Small intestine (tissue), 7 donors: ENCODE measurements at regions not wholly inside any gene's neighbourhood (a gene's known extent, or its start where the extent isn't known, plus 50 kb on each side); places are given as distances from the start of the nearest gene placed in this dataset.

Experiments
- DNase-seq, 2 donors: peaks; one replicate each; pipeline versions ENCODE4 v3.0.0 to v3.0.0-alpha.2; 2013
- FAIRE-seq: peaks from 2 replicates; lab custom pipeline; 2012; peaks lifted over from hg19 to GRCh38; lab: Jason Lieb, UNC
- H3K27ac ChIP-seq, 3 donors: one replicate each; pipeline ENCODE4 v1.5.1; 2013; ENCODE audit warnings: low read length in 2 of 3, mild to moderate bottlenecking in 2 of 3, control low read depth in 1 of 3, inconsistent platforms in 1 of 3, low read depth in 1 of 3, moderate library complexity in 1 of 3
- H3K27me3 ChIP-seq, 3 donors: one replicate each; pipeline ENCODE4 v1.6.1; 2013; ENCODE audit warnings: low read length in 3 of 3, inconsistent platforms in 1 of 3; ENCODE audit not compliant: control insufficient read depth in 3 of 3, insufficient read depth in 3 of 3
- H3K36me3 ChIP-seq, 3 donors: one replicate each; pipeline ENCODE4 v1.6.1; 2013; ENCODE audit warnings: low read length in 3 of 3, inconsistent platforms in 1 of 3, low read depth in 1 of 3, mild to moderate bottlenecking in 1 of 3, moderate library complexity in 1 of 3; ENCODE audit not compliant: control insufficient read depth in 3 of 3, insufficient read depth in 2 of 3
- H3K4me1 ChIP-seq, 3 donors: one replicate each; pipeline ENCODE4 v1.6.1; 2013; ENCODE audit warnings: low read length in 2 of 3, inconsistent platforms in 1 of 3, low read depth in 1 of 3, mild to moderate bottlenecking in 1 of 3, moderate library complexity in 1 of 3; ENCODE audit not compliant: control insufficient read depth in 3 of 3, insufficient read depth in 2 of 3
- H3K4me3 ChIP-seq, 3 donors: one replicate each; pipeline ENCODE4 v1.5.1; 2013; ENCODE audit warnings: low read length in 3 of 3, control low read depth in 1 of 3, inconsistent platforms in 1 of 3, low read depth in 1 of 3, mild to moderate bottlenecking in 1 of 3, moderate library complexity in 1 of 3
- H3K9me3 ChIP-seq, 2 donors: one replicate each; pipeline ENCODE4 v1.6.1; 2013; ENCODE audit warnings: low read depth in 1 of 2, low read length in 1 of 2; ENCODE audit not compliant: control insufficient read depth in 2 of 2, insufficient read depth in 1 of 2
- WGBS, 3 donors: extraction: QIAGEN DNeasy Blood & Tissue Kit; methylation state at CpG; one replicate each; pipeline ENCODE4 v1.1.7; 2013; 5-methylcytosine and 5-hydroxymethylcytosine counted together
- donor health status: healthy with polysubstance abuse.
- donor health status: control.
- donor health status: control.
- donor health status: Bipolar disorder and iron deficiency.
- donor health status: healthy.

DNA sequence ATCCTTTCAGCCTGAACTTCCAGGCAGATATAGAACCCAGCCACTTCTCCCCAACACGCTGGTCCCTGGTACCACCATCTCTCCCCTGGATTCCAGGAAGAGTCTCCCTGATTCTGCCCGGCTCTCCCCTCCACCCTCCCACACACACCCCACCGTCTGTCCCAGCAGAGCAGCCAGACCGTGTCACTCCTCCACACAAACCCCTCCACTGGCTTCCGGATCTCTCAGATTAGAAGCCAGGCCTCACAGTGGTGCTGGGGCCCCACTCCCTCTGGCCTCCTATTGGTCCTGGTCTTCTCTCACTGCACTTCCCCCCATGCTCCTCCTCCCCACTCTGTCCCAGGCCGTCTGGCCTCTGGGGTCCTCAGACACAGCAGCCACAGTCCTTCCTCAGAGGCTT is 52.4 kb upstream of the CDKN3 start:
- Histone ChIP-seq H3K27ac (no peak overlapping the region), H3K9me3 (no peaks in the 10 kb centered on the region), H3K27me3 (no peaks in the 10 kb centered on the region), H3K36me3 (no peaks in the 10 kb centered on the region), H3K4me3 (no peak overlapping the region), H3K4me1 (no peaks in the 10 kb centered on the region)
- FAIRE-seq = no peak
- WGBS, 3 donors = 59 to 77% (median 63%) methylated on average over 6 of the region's 6 CpGs
- DNase-seq = no peak

- no peaks in the 10 kb centered on the region for H3K36me3 ChIP-seq
- no peak for FAIRE-seq
- H3K9me3 ChIP-seq = no peaks in the 10 kb centered on the region
- DNase-seq = no peak
- no peak overlapping the region for H3K27ac ChIP-seq
- 86 to 91% (median 86%) methylated on average over 5 of the region's 5 CpGs for WGBS, 3 donors
- H3K4me3 ChIP-seq = no peak overlapping the region
- no peaks in the 10 kb centered on the region for H3K4me1 ChIP-seq
- H3K27me3 ChIP-seq = no peaks in the 10 kb centered on the region
These were observed 50.5 kb upstream of the CDKN3 start for GRCh38 chr14:54346257-54346656.
